A549 (cell line): ENCODE measurements at regions not wholly inside any gene's neighbourhood (a gene's known extent, or its start where the extent isn't known, plus 50 kb on each side); places are given as distances from the start of the nearest gene placed in this dataset.

Source experiments
- ATAC-seq, 2 experiments: fragments of 200-7000 bp in 1 of 2; fragments of >200 bp in 1 of 2; cut with Nextera tagmentation in 1 of 2; cut with Tn5 transposase in 1 of 2; 3 replicates each; pipeline versions ENCODE4 v1.8.0 to v1.9.1; 2018 to 2020; ENCODE audit warnings: mild to moderate bottlenecking in 1 of 2, moderate library complexity in 1 of 2
- CTCF ChIA-PET: fragments of 300-600 bp; sonication (Branson Sonifier 250); formaldehyde crosslinking; extraction: SDS; loops from one replicate; lab custom pipeline; 2021; ENCODE audit warnings: antibody characterized with exemption, inconsistent platforms; lab: Yijun Ruan, JAX
- POLR2A ChIA-PET: fragments of 350-600 bp; formaldehyde crosslinking; extraction: SDS; loops from one replicate; lab custom pipeline; 2021; ENCODE audit warnings: antibody characterized with exemption, inconsistent platforms; lab: Yijun Ruan, JAX
- DNase-seq, 2 experiments: peaks; one replicate each; pipeline versions ENCODE4 v3.0.0 to v3.0.0-alpha.2; 2011 to 2016; ENCODE audit warnings: low read depth in 1 of 2, low spot score in 1 of 2
- FAIRE-seq: peaks from 2 replicates; lab custom pipeline; 2011; peaks lifted over from hg19 to GRCh38; lab: Jason Lieb, UNC
- H3K27ac ChIP-seq, 2 experiments: fragments of >200 bp; sonication (Bioruptor Twin); formaldehyde crosslinking; 3 replicates each; pipeline ENCODE4 v1.5.1; 2016 to 2017
- H3K4me1 ChIP-seq: fragments of >200 bp; sonication (Bioruptor Twin); formaldehyde crosslinking; 3 replicates; pipeline ENCODE4 v1.6.1; 2016
- H3K4me2 ChIP-seq: fragments of >200 bp; sonication (Bioruptor Twin); formaldehyde crosslinking; 3 replicates; pipeline ENCODE4 v1.6.1; 2016
- H3K4me3 ChIP-seq: fragments of >200 bp; sonication (Bioruptor Twin); formaldehyde crosslinking; 3 replicates; pipeline ENCODE4 v1.5.1; 2016
- H3K9me3 ChIP-seq: fragments of >200 bp; sonication (Bioruptor Twin); formaldehyde crosslinking; 3 replicates; pipeline ENCODE4 v1.6.1; 2016
- CBX2 ChIP-seq: fragments of 200-600 bp; sonication (generic); IDR thresholded peaks from 2 replicates; pipeline ENCODE4 v1.6.1; 2016; ENCODE audit warnings: low read depth, mild to moderate bottlenecking, borderline replicate concordance
- CBX8 ChIP-seq: fragments of 200-600 bp; sonication (generic); IDR thresholded peaks from 2 replicates; pipeline ENCODE4 v1.6.1; 2016
- CHD2 ChIP-seq: fragments of 150-350 bp; IDR thresholded peaks from 2 replicates; pipeline ENCODE4 v1.6.1; 2014; ENCODE audit warnings: low read length; ENCODE audit not compliant: partially characterized antibody
- CTCF ChIP-seq: fragments of >200 bp; sonication (Bioruptor Twin); formaldehyde crosslinking; IDR thresholded peaks from 3 replicates; pipeline ENCODE4 v1.5.1; 2016
- EHF ChIP-seq: fragments of 250-450 bp; sonication (Bioruptor Pico); IDR thresholded peaks from 2 replicates; pipeline ENCODE4 v1.5.0; 2020; ENCODE audit warnings: mild to moderate bottlenecking
- EHMT2 ChIP-seq: fragments of 200-600 bp; sonication (generic); IDR thresholded peaks from 2 replicates; pipeline ENCODE4 v1.6.1; 2016; ENCODE audit warnings: antibody characterized with exemption, low read depth, mild to moderate bottlenecking, moderate library complexity
- EP300 ChIP-seq, 2 experiments: fragments of >200 bp; sonication (Bioruptor Twin); formaldehyde crosslinking; IDR thresholded peaks; 2 replicates in 1 of 2; 3 replicates in 1 of 2; pipeline ENCODE4 v1.6.1; 2016 to 2017
- FOSB ChIP-seq: fragments of 250-450 bp; sonication (Bioruptor Pico); IDR thresholded peaks from 2 replicates; pipeline ENCODE4 v1.5.0; 2020; ENCODE audit warnings: mild to moderate bottlenecking, moderate library complexity
- FOXS1 ChIP-seq: fragments of 250-450 bp; sonication (Bioruptor Pico); IDR thresholded peaks from 2 replicates; pipeline ENCODE4 v1.5.0; 2020; ENCODE audit warnings: mild to moderate bottlenecking, moderate library complexity
- GATA3 ChIP-seq: IDR thresholded peaks from 2 replicates; pipeline ENCODE4 v1.6.1; 2012; ENCODE audit warnings: borderline replicate concordance
- KDM5A ChIP-seq: fragments of 200-600 bp; sonication (generic); IDR thresholded peaks from 2 replicates; pipeline ENCODE4 v1.6.1; 2016; ENCODE audit warnings: antibody characterized with exemption, mild to moderate bottlenecking
- MYC ChIP-seq: IDR thresholded peaks from 2 replicates; pipeline ENCODE4 v1.6.1; 2012; ENCODE audit warnings: mild to moderate bottlenecking, inconsistent platforms, low read length, improper control_type of control experiment, borderline replicate concordance
- NFE2L2 ChIP-seq: fragments of 150-350 bp; conservative IDR thresholded peaks from 2 replicates; pipeline ENCODE4 v1.6.1; 2014; ENCODE audit warnings: low read length
- NPAS2 ChIP-seq: fragments of 250-450 bp; sonication (Bioruptor Pico); IDR thresholded peaks from 2 replicates; pipeline ENCODE4 v1.8.0; 2022; ENCODE audit warnings: mild to moderate bottlenecking, moderate library complexity, borderline replicate concordance
- PHF8 ChIP-seq: fragments of 200-600 bp; sonication (generic); IDR thresholded peaks from 2 replicates; pipeline ENCODE4 v1.6.1; 2016; ENCODE audit warnings: low read depth, mild to moderate bottlenecking, antibody characterized with exemption, moderate library complexity, borderline replicate concordance
- RARB ChIP-seq: fragments of 250-450 bp; sonication (Bioruptor Pico); IDR thresholded peaks from 2 replicates; pipeline ENCODE4 v1.8.0; 2021; ENCODE audit warnings: mild to moderate bottlenecking, moderate library complexity
- REST ChIP-seq: fragments of 200-600 bp; sonication (generic); IDR thresholded peaks from 2 replicates; pipeline ENCODE4 v1.6.1; 2016; ENCODE audit warnings: antibody characterized with exemption, mild to moderate bottlenecking, moderate library complexity
- SMC3 ChIP-seq: fragments of >200 bp; sonication (Bioruptor Twin); formaldehyde crosslinking; IDR thresholded peaks from 3 replicates; pipeline ENCODE4 v1.6.1; 2018; ENCODE audit warnings: inconsistent platforms
- TP53 ChIP-seq: fragments of 250-450 bp; sonication (Bioruptor Pico); IDR thresholded peaks from 2 replicates; pipeline ENCODE4 v1.5.0; 2021; ENCODE audit warnings: mild to moderate bottlenecking, moderate library complexity
- ZFP36 ChIP-seq: fragments of 450-650 bp; IDR thresholded peaks from 2 replicates; pipeline ENCODE4 v1.6.1; 2014; ENCODE audit warnings: borderline replicate concordance; ENCODE audit not compliant: partially characterized antibody
- WGBS: methylation state at CpG from one replicate; pipeline ENCODE4 v1.1.6; 2017; ENCODE audit errors: missing lambda C conversion rate; 5-methylcytosine and 5-hydroxymethylcytosine counted together
- TF ChIP-seq, protein P1 (sequence below): fragments of >200 bp; sonication (Bioruptor Twin); formaldehyde crosslinking; IDR thresholded peaks from 3 replicates; pipeline ENCODE4 v1.6.1; 2016

DNA sequence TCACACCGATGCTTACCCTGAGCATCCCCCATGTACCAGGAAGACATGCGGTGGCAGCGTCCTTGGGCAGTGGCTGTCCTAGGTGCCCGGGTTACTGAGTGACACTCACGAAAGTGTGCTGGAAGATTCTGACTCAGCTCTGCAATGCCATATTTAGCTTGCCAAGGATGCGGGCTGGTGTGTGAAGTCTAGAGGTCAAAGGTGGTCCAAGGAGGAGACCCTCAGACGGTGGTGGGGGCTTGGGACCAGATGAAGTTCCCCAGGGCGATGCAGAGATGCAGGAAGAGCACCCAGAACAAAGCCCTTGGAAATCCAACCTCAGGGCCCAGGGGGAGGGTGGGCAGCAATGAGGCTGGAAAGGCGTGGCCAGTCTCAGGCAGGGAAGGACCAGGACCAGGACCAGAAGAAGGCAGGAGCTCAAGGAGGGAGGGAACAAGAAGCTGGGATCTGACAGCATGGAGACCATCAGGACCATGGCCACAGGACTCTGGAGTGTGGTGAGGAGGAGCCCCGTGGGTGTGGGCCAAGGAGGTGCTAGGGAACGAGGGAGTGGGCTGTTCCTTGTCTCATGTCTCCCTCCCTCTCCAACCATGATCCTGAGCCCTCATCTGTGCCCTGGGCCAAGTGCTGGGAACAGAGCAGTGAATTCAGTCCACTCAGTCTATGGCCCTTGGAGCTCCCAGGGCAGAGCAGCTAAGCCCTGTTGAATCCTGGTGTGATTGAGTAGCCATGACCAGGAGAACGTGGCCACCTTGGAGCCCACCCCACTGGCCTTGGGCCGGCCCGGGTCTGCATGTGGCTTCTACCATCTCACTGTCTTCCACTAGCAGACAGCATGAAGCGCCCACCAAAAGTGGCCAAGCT lies 310.1 kb upstream of the DIO3 start (continued):
- TF ChIP-seq REST (no peak), SMC3 (no peak)

- no peak for ATAC-seq
- Histone ChIP-seq H3K9me3 (no peaks in the 10 kb centered on the region), H3K27ac (no peak overlapping the region), H3K4me2 (no peak overlapping the region), H3K4me3 (no peak overlapping the region), H3K4me1 (no peaks in the 10 kb centered on the region)
- TF ChIP-seq CTCF (no peak), MYC (no peak), KDM5A (no peak)
- TF ChIP-seq, protein P1, sequence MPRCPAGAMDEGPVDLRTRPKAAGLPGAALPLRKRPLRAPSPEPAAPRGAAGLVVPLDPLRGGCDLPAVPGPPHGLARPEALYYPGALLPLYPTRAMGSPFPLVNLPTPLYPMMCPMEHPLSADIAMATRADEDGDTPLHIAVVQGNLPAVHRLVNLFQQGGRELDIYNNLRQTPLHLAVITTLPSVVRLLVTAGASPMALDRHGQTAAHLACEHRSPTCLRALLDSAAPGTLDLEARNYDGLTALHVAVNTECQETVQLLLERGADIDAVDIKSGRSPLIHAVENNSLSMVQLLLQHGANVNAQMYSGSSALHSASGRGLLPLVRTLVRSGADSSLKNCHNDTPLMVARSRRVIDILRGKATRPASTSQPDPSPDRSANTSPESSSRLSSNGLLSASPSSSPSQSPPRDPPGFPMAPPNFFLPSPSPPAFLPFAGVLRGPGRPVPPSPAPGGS = no peak
- ChIA-PET CTCF (interaction anchor here (1.5 to 1.9 kb wide), 3 partner anchors 8 to 17 kb away, joined by 3 to 7 read pairs (median 4); no protein-coding TSS in a partner anchor), POLR2A (no interaction called here)
- no peak for DNase-seq
- FAIRE-seq = no peak
- 73% methylated on average over 12 of the region's 15 CpGs for WGBS
These were observed 309.4 kb upstream of the DIO3 start for GRCh38 chr14:101251812-101252442.

DNA sequence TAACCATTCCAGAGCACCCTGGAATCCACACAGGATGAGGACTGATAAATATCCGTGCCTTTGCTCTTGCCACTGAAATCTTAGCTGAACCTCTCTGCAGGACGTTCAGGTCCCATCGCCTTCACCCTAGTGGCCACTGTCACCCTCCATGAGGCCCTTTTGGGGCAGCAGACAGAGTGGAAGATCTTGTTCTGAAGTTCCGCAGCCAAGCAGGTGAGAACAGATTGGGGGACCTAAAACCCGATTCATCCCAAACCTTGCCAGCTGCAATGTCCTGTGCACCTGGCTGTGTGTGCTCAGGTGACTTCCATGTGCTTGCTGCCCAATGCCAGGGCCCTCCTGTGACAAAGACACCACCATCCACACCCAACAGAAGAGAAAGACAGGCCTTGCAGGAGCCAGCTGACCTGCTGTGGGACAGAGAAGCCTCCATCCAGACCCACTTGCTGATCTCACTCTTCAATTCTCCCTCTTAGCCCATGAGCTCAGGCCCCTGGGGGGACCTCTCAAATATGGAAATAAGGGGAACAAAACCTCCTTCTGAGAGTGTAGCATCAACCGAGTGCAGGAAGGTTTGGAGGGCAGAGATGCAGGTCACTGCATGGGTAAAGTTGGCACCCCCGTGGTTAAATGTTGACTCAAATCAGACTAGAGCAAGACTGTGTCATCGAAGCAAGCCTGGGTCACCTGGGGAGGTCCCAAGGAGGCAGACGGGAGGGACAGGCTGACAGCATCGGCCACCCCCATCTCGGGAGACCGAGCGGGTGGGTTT lies 308.7 kb upstream of the DIO3 start:
- POLR2A ChIA-PET = no interaction called here
- ATAC-seq (no peak), FAIRE-seq (no peak), DNase-seq (no peak)
- Histone ChIP-seq H3K4me1 (no peaks in the 10 kb centered on the region), H3K4me2 (no peak overlapping the region), H3K4me3 (no peak overlapping the region), H3K9me3 (no peaks in the 10 kb centered on the region), H3K27ac (no peak overlapping the region)
- 71% methylated on average over 13 of the region's 13 CpGs for WGBS
- CTCF ChIA-PET = interaction anchor here (1.7 to 1.9 kb wide), 2 partner anchors 10 to 18 kb away, joined by 4 to 7 read pairs; no protein-coding TSS in a partner anchor
- no peak for TF ChIP-seq NFE2L2
- no peak for TF ChIP-seq FOXS1 (CRISPR knock-in tag)
- TF ChIP-seq TP53 (CRISPR knock-in tag) = no peak
- no peak for TF ChIP-seq EHF (CRISPR knock-in tag)
- TF ChIP-seq EHMT2 = no peak
- no peak for TF ChIP-seq EP300 (IDR thresholded peaks at IDR 0.05)
- no peak for TF ChIP-seq ZFP36
- TF ChIP-seq GATA3 = no peak
- no peak for TF ChIP-seq CTCF
- no peak for TF ChIP-seq CHD2
- no peak for TF ChIP-seq RARB
- no peak for TF ChIP-seq KDM5A
- TF ChIP-seq CBX8 = no peak
- no peak for TF ChIP-seq FOSB (CRISPR knock-in tag)
- TF ChIP-seq CBX2 = no peak
- no peak for TF ChIP-seq NPAS2
- no peak for TF ChIP-seq PHF8
